ENCODE measurements at regions not wholly inside any gene's neighbourhood (a gene's known extent, or its start where the extent isn't known, plus 50 kb on each side); places are given as distances from the start of the nearest gene placed in this dataset.

DNA sequence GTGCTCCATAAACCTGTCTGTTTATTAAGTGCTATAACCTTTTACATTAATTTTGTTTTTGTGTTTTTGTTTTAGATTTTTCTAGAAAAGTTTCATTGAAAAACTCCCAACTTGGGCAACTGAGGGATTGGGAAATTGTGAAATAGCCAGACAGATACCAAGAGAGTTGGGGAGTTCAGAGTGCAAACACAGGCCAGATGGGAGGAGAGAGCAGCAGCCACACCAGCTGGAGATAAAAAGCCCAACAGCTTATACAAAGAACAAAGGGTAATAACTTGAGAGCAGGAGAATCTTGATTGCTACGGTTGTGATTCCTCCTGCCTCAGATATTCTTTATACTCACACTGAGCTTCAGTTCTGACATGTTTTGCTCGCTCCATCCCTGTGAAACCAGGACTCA lies 1642.2 kb downstream of the LRRC4C start:
- H3K4me1 ChIP-seq (ENCODE audit: control insufficient read depth, insufficient read depth, low read length, poor library complexity, severe bottlenecking), result no peaks in the 10 kb centered on the region
- WGBS, 2 experiments (ENCODE audit: insufficient coverage in 2 of 2), result 40% methylated on average over 1 of the region's 2 CpGs; no CpG with 5 or more reads in 1 of the 2 experiments
- H3K9me3 ChIP-seq (ENCODE audit: control insufficient read depth, low read length), result peaks cover 15% of the 10 kb centered on the region
- no peak overlapping the region for H3K27ac ChIP-seq (ENCODE audit: low read depth, low read length, severe bottlenecking)
- H3K4me3 ChIP-seq (ENCODE audit: extremely low read depth, insufficient read depth, low read length, poor library complexity, severe bottlenecking), result no peak overlapping the region
- no peaks in the 10 kb centered on the region for H3K36me3 ChIP-seq (ENCODE audit: control insufficient read depth, insufficient read depth, low read length)

DNA sequence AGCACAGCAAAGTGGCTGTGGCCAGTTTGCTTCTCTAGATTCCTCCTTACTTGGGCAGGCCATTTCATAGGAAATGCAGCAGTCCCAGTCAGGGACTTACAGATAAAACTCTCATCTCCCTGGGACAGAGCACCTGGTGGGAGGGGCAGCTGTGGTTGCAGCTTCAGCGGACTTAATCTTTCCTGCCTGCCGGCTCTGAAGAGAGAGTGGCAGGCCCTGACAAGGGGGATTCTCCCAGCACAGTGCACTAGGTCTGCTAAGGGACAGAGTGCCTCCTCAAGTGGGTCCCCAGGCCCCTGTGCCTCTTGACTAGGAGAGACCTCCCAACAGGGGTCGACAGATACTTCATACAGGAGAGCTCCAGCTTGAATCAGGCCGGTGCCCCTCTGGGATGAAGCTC lies 1649.1 kb downstream of the LRRC4C start:
- H3K27ac ChIP-seq (ENCODE audit: low read depth, low read length, severe bottlenecking), result no peak overlapping the region
- H3K36me3 ChIP-seq (ENCODE audit: control insufficient read depth, insufficient read depth, low read length), result no peaks in the 10 kb centered on the region
- peaks cover 6% of the 10 kb centered on the region for H3K4me1 ChIP-seq (ENCODE audit: control insufficient read depth, insufficient read depth, low read length, poor library complexity, severe bottlenecking)
- peaks cover 3% of the 10 kb centered on the region for H3K9me3 ChIP-seq (ENCODE audit: control insufficient read depth, low read length)
- no peak overlapping the region for H3K4me3 ChIP-seq (ENCODE audit: extremely low read depth, insufficient read depth, low read length, poor library complexity, severe bottlenecking)
- WGBS, 2 experiments (ENCODE audit: insufficient coverage in 2 of 2), result 72% methylated on average over 2 to 4 of the region's 4 CpGs

DNA sequence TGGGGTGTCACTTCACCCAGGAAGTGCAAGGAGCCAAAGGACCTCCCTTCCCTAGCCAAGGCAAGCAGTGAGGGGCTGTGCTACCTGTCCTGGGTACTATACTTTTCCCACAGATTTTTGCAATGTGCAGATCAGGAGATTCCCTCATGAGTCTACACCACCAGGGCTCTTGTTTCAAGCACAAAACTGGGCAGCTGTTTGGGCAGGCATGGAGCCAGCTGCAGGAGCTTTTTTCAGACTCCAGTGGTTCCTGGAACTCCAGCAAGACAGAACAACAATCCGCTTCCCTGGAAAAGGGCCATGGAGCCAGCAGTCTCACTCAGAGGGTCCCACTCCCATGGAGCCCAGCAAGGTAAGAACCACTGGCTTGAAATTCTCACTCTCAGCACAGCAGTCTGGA lies 1649.6 kb downstream of the LRRC4C start:
- H3K27ac ChIP-seq (ENCODE audit: low read depth, low read length, severe bottlenecking), result no peak overlapping the region
- no CpG with 5 or more reads among the region's 1 CpG for WGBS, 2 experiments (ENCODE audit: insufficient coverage in 2 of 2)
- H3K4me1 ChIP-seq (ENCODE audit: control insufficient read depth, insufficient read depth, low read length, poor library complexity, severe bottlenecking), result peaks cover 6% of the 10 kb centered on the region
- H3K4me3 ChIP-seq (ENCODE audit: extremely low read depth, insufficient read depth, low read length, poor library complexity, severe bottlenecking), result no peak overlapping the region
- H3K9me3 ChIP-seq (ENCODE audit: control insufficient read depth, low read length), result peaks cover 3% of the 10 kb centered on the region
- H3K36me3 ChIP-seq (ENCODE audit: control insufficient read depth, insufficient read depth, low read length), result no peaks in the 10 kb centered on the region

DNA sequence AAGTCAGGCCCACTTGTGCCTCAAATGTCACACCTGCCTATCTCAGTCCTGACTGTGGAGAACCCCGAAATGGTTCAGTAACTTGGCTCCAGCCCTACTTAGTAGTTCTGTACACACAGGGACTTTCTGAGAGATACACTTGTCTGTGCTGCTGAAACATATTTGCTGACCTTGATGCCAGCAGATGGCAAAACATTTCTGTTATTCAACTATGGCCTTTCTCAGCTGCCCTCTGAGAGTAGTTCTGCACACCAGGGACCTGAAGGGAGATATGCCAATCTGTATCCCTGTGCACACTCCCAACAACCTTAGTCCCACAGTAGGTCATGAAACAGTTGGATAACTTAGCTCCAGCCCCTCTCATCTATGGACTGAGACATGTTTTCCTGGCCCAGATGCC lies 1651.5 kb downstream of the LRRC4C start:
- 82 to 92% methylated on average over 1 of the region's 1 CpG for WGBS, 2 experiments (ENCODE audit: insufficient coverage in 2 of 2)
- Histone ChIP-seq H3K4me1 (ENCODE audit: control insufficient read depth, insufficient read depth, low read length, poor library complexity, severe bottlenecking) (peaks cover 6% of the 10 kb centered on the region), H3K9me3 (ENCODE audit: control insufficient read depth, low read length) (peaks cover 3% of the 10 kb centered on the region), H3K27ac (ENCODE audit: low read depth, low read length, severe bottlenecking) (no peak overlapping the region), H3K36me3 (ENCODE audit: control insufficient read depth, insufficient read depth, low read length) (no peaks in the 10 kb centered on the region), H3K4me3 (ENCODE audit: extremely low read depth, insufficient read depth, low read length, poor library complexity, severe bottlenecking) (no peak overlapping the region)

DNA sequence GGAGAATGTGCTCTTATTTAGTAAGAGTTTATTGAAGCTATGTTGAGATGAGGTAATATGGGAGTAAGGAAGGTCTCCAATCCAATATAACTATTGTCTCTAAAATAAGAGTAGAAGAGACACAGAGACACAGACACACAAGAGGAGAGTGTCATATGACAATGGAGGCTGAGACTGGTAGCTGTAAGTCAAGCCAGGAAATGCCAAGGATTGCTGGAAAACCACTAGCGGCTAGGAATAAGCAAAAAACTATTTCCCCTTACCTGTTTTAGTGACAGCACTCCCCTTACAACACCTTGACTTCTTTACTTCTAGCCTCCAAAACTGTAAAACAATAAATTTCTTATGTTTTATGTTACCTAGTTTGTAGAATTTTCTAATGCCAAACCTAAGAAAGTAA lies 1652.8 kb downstream of the LRRC4C start:
- Histone ChIP-seq H3K4me1 (ENCODE audit: control insufficient read depth, insufficient read depth, low read length, poor library complexity, severe bottlenecking) (peaks cover 6% of the 10 kb centered on the region), H3K4me3 (ENCODE audit: extremely low read depth, insufficient read depth, low read length, poor library complexity, severe bottlenecking) (no peak overlapping the region), H3K36me3 (ENCODE audit: control insufficient read depth, insufficient read depth, low read length) (no peaks in the 10 kb centered on the region), H3K27ac (ENCODE audit: low read depth, low read length, severe bottlenecking) (no peak overlapping the region), H3K9me3 (ENCODE audit: control insufficient read depth, low read length) (no peaks in the 10 kb centered on the region)
- WGBS, 2 experiments (ENCODE audit: insufficient coverage in 2 of 2), result 50% methylated on average over 1 of the region's 1 CpG; no CpG with 5 or more reads in 1 of the 2 experiments

DNA sequence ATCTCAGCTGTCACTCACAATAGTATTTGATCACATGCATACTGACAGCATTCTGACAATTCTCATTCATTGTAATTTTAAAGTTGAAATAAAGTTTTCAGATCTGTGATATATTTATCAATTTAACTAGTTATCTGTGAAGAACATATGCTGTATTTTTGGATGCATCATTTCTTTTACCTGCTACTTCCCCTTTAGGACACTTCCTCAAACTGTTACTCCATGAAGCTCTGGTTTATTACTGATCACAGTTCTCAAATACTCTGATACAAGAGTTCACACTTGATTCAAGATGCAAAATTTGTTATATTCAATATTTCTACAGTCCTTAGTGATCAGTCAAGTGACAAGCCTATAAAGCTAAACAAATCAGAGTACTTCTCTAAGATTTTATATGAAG lies 1655.2 kb downstream of the LRRC4C start:
- Histone ChIP-seq H3K27ac (ENCODE audit: low read depth, low read length, severe bottlenecking) (no peak overlapping the region), H3K9me3 (ENCODE audit: control insufficient read depth, low read length) (no peaks in the 10 kb centered on the region), H3K4me1 (ENCODE audit: control insufficient read depth, insufficient read depth, low read length, poor library complexity, severe bottlenecking) (no peaks in the 10 kb centered on the region), H3K4me3 (ENCODE audit: extremely low read depth, insufficient read depth, low read length, poor library complexity, severe bottlenecking) (no peak overlapping the region), H3K36me3 (ENCODE audit: control insufficient read depth, insufficient read depth, low read length) (no peaks in the 10 kb centered on the region)

DNA sequence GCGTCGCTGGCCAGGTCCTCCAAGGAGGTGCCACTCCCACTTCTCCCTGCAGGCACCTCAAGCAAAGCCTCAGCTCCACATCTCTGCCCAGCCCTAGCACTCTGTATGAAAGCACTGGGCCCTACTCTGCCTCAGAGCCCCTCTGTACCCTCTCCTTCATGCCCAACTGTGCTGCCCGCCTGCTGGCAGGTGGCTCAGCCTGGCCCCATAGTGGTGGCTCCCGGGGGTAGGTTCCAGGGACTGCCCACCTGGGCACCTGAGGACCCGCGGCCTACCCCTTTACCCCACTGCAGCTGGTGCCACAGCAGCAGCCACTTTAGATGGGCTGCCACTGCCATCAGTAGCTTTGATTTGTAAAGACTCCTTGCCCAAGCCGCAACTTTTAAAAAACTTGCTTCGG lies 1672.8 kb downstream of the LRRC4C start:
- Histone ChIP-seq H3K9me3 (ENCODE audit: control insufficient read depth, low read length) (no peaks in the 10 kb centered on the region), H3K27ac (ENCODE audit: low read depth, low read length, severe bottlenecking) (no peak overlapping the region), H3K36me3 (ENCODE audit: control insufficient read depth, insufficient read depth, low read length) (no peaks in the 10 kb centered on the region), H3K4me1 (ENCODE audit: control insufficient read depth, insufficient read depth, low read length, poor library complexity, severe bottlenecking) (no peaks in the 10 kb centered on the region), H3K4me3 (ENCODE audit: extremely low read depth, insufficient read depth, low read length, poor library complexity, severe bottlenecking) (no peak overlapping the region)
- WGBS, 2 experiments (ENCODE audit: insufficient coverage in 2 of 2), result 93 to 94% methylated on average over 2 to 6 of the region's 8 CpGs

DNA sequence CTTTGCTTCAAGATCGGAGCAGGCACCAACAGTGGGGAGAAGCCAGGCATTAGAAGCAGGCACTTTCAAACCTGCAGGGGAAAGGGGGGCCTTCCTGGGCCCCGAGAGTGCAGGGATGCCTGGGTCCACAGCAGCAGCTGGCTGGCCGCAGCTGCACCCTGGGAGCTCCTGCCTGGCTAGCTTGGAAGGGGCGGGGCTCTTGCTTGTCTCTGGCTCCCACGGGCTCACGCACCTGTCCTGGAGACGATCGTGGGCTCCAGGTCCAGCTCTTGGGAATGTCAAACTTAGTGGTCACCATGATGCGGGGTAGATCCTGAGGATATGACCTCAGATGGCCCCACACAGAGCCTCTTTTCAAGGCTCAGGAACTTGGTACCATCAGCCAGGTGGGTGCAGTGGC lies 1673.2 kb downstream of the LRRC4C start:
- 90 to 92% methylated on average over 6 to 9 of the region's 9 CpGs for WGBS, 2 experiments (ENCODE audit: insufficient coverage in 2 of 2)
- Histone ChIP-seq H3K9me3 (ENCODE audit: control insufficient read depth, low read length) (no peaks in the 10 kb centered on the region), H3K4me1 (ENCODE audit: control insufficient read depth, insufficient read depth, low read length, poor library complexity, severe bottlenecking) (no peaks in the 10 kb centered on the region), H3K27ac (ENCODE audit: low read depth, low read length, severe bottlenecking) (no peak overlapping the region), H3K36me3 (ENCODE audit: control insufficient read depth, insufficient read depth, low read length) (no peaks in the 10 kb centered on the region), H3K4me3 (ENCODE audit: extremely low read depth, insufficient read depth, low read length, poor library complexity, severe bottlenecking) (no peak overlapping the region)

DNA sequence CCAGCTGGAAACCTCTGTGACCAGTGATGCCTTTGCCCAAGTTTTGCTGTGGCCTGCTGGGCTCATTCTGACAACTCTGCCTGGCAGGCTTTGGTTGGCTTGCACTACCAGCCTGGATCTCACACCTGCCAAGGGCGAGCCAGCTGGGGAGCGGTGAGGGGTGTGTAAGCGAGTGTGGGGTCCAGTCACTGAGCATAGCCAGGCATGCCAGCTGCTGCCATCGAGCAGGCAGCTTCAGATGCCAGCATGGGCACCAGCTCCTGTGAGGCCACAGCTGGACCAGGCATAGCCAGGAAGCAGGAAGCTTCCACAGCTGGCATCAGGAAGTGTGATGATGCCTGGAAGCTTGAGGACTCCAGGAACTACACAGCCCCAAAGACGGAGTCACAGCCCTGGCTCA lies 1674.6 kb downstream of the LRRC4C start:
- no peak overlapping the region for H3K4me3 ChIP-seq (ENCODE audit: extremely low read depth, insufficient read depth, low read length, poor library complexity, severe bottlenecking)
- 97 to 100% methylated on average over 2 to 5 of the region's 5 CpGs for WGBS, 2 experiments (ENCODE audit: insufficient coverage in 2 of 2)

DNA sequence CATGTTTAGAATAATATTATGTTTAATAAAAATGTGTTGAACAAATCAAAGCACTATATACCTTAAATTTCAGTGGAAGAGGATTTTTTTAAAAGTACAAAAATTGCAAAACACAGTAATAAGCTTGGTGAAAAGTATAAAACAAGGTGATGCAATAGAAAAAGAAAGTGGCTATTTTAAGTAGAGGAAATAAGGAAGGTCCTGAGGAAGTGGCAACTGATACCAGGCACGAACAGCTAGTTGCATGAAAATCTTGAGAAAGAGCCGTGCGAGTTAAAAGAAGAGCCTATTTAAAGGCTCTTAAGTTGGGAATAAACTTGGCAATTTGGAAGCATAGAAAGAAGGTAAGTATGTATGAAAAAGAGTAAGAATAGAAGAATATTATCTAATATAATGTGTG lies 1679.3 kb downstream of the LRRC4C start:
- Histone ChIP-seq H3K9me3 (ENCODE audit: control insufficient read depth, low read length) (no peaks in the 10 kb centered on the region), H3K4me1 (ENCODE audit: control insufficient read depth, insufficient read depth, low read length, poor library complexity, severe bottlenecking) (no peaks in the 10 kb centered on the region), H3K36me3 (ENCODE audit: control insufficient read depth, insufficient read depth, low read length) (no peaks in the 10 kb centered on the region), H3K4me3 (ENCODE audit: extremely low read depth, insufficient read depth, low read length, poor library complexity, severe bottlenecking) (no peak overlapping the region), H3K27ac (ENCODE audit: low read depth, low read length, severe bottlenecking) (no peak overlapping the region)
- WGBS, 2 experiments (ENCODE audit: insufficient coverage in 2 of 2), result 88 to 90% methylated on average over 3 of the region's 3 CpGs

More for the DNA sequence above, 1674.6 kb downstream of the LRRC4C start:
- H3K36me3 ChIP-seq (ENCODE audit: control insufficient read depth, insufficient read depth, low read length), result no peaks in the 10 kb centered on the region
- H3K27ac ChIP-seq (ENCODE audit: low read depth, low read length, severe bottlenecking), result no peak overlapping the region
- no peaks in the 10 kb centered on the region for H3K4me1 ChIP-seq (ENCODE audit: control insufficient read depth, insufficient read depth, low read length, poor library complexity, severe bottlenecking)
- no peaks in the 10 kb centered on the region for H3K9me3 ChIP-seq (ENCODE audit: control insufficient read depth, low read length)

DNA sequence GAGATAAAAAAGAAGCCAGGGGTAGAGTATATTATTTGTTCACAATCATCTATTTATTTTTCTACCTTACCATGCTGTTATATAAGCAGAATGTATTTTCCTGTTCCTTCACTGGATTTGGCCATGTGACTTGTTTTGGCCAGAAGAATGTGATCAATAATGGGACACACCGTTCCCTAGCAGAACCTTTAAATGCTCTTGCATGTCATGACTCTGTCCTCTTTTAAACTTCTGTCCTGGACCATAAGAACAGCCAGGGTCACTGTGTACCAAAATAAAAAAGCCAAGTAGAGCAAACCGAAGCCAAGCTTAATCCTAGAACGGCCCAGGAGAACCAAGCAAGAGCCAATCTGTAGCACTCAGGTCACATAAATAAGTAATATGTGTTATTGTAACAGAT lies 1682.4 kb downstream of the LRRC4C start:
- no peak overlapping the region for H3K27ac ChIP-seq (ENCODE audit: low read depth, low read length, severe bottlenecking)
- no peak overlapping the region for H3K4me3 ChIP-seq (ENCODE audit: extremely low read depth, insufficient read depth, low read length, poor library complexity, severe bottlenecking)
- no peaks in the 10 kb centered on the region for H3K9me3 ChIP-seq (ENCODE audit: control insufficient read depth, low read length)
- no peaks in the 10 kb centered on the region for H3K36me3 ChIP-seq (ENCODE audit: control insufficient read depth, insufficient read depth, low read length)
- 100% methylated on average over 2 of the region's 3 CpGs; no CpG with 5 or more reads in 1 of the 2 experiments for WGBS, 2 experiments (ENCODE audit: insufficient coverage in 2 of 2)
- H3K4me1 ChIP-seq (ENCODE audit: control insufficient read depth, insufficient read depth, low read length, poor library complexity, severe bottlenecking), result no peaks in the 10 kb centered on the region
